OCI-LY7 (cell line): ENCODE measurements at regions not wholly inside any gene's neighbourhood (a gene's known extent, or its start where the extent isn't known, plus 50 kb on each side); places are given as distances from the start of the nearest gene placed in this dataset.

Source experiments
- EZH2phosphoT487 ChIP-seq: fragments of 200-600 bp; sonication (generic); IDR thresholded peaks from 2 replicates; pipeline ENCODE4 v1.6.1; 2018; ENCODE audit warnings: low read depth, borderline replicate concordance, mild to moderate bottlenecking, mixed run types, antibody characterized with exemption, low read length, moderate library complexity, mixed read lengths
- TF ChIP-seq, protein P1 (sequence below): fragments of 200-600 bp; sonication (generic); conservative IDR thresholded peaks from 2 replicates; pipeline ENCODE4 v1.5.1; 2014; ENCODE audit warnings: mild to moderate bottlenecking, antibody characterized with exemption, low read length, moderate library complexity, mixed read lengths

DNA sequence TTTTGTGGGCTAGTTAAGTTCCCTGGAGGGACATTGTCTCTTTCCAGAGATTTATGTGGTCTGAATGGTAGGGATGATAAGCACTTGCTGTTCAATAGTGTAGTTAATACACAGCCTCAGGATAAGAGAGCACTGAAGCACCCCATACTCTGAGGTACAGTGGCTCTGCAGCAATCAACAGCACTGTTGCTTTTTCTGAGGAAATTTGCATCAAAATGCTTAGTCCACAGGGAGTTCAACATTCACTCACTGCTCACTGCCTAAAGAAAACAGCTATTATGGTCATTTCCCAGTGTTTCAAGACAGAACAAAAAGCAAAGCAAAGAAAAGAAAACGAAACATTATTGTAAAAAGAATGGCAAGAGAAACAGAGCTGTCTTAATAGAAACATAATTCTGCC, 441.9 kb downstream of the PLOD2 start:
- TF ChIP-seq EZH2phosphoT487: no peak
- TF ChIP-seq, protein P1, sequence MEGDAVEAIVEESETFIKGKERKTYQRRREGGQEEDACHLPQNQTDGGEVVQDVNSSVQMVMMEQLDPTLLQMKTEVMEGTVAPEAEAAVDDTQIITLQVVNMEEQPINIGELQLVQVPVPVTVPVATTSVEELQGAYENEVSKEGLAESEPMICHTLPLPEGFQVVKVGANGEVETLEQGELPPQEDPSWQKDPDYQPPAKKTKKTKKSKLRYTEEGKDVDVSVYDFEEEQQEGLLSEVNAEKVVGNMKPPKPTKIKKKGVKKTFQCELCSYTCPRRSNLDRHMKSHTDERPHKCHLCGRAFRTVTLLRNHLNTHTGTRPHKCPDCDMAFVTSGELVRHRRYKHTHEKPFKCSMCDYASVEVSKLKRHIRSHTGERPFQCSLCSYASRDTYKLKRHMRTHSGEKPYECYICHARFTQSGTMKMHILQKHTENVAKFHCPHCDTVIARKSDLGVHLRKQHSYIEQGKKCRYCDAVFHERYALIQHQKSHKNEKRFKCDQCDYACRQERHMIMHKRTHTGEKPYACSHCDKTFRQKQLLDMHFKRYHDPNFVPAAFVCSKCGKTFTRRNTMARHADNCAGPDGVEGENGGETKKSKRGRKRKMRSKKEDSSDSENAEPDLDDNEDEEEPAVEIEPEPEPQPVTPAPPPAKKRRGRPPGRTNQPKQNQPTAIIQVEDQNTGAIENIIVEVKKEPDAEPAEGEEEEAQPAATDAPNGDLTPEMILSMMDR: no peak
